Neutrophil (primary cell): ENCODE measurements at regions not wholly inside any gene's neighbourhood (a gene's known extent, or its start where the extent isn't known, plus 50 kb on each side); places are given as distances from the start of the nearest gene placed in this dataset.

Experiments
- H3K27ac ChIP-seq: fragments of 200-600 bp; sonication (generic); 2 replicates; pipeline ENCODE4 v1.5.1; 2016; ENCODE audit warnings: mild to moderate bottlenecking, moderate library complexity
- H3K27me3 ChIP-seq: fragments of 200-600 bp; sonication (generic); 2 replicates; pipeline ENCODE4 v1.6.0; 2016; ENCODE audit warnings: mild to moderate bottlenecking
- H3K36me3 ChIP-seq: fragments of 200-600 bp; sonication (generic); 2 replicates; pipeline ENCODE4 v1.5.1; 2017
- H3K4me1 ChIP-seq, 2 experiments: fragments of 200-600 bp in 1 of 2; sonication (generic) in 1 of 2; 1 replicate in 1 of 2; 2 replicates in 1 of 2; pipeline versions ENCODE4 v1.5.1 to v1.6.1; 2013 to 2016; ENCODE audit warnings: low read depth in 1 of 2, low read length in 1 of 2, mild to moderate bottlenecking in 1 of 2, moderate library complexity in 1 of 2; ENCODE audit not compliant: control insufficient read depth in 1 of 2, insufficient read depth in 1 of 2
- H3K4me3 ChIP-seq, 2 experiments: fragments of 200-600 bp in 1 of 2; sonication (generic) in 1 of 2; 1 replicate in 1 of 2; 2 replicates in 1 of 2; pipeline ENCODE4 v1.5.1; 2013 to 2016; ENCODE audit warnings: low read depth in 1 of 2, low read length in 1 of 2, mild to moderate bottlenecking in 1 of 2, moderate library complexity in 1 of 2
- H3K9me3 ChIP-seq: fragments of 200-600 bp; sonication (generic); 2 replicates; pipeline ENCODE4 v1.5.1; 2016
- TF ChIP-seq, protein P1 (sequence below): fragments of 200-600 bp; sonication (generic); IDR thresholded peaks from 2 replicates; pipeline ENCODE4 v1.5.1; 2016; ENCODE audit warnings: antibody characterized with exemption

DNA sequence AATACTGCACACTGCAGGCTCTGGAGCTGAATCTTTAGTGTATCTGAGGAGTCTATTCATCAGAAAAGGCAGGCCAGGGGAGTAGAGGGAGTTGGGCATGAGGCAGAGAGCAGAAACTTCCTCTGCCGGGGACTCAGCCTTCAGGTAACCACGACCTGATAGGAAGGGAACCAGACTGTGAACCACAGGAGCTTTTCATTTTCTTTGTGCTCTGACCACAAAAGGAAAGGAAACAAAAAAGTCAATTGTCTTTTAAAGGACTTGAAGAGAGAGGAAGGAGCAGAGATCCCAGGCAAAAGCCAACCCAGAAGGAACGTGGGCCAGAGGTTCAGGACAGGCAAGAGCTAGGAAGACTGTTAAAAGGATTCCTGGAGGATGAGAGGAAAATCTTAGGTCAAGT, 573.3 kb downstream of the EPHB1 start:
- no peak overlapping the region for H3K4me3 ChIP-seq
- no peaks in the 10 kb centered on the region for H3K36me3 ChIP-seq
- H3K9me3 ChIP-seq = no peaks in the 10 kb centered on the region
- TF ChIP-seq, protein P1, sequence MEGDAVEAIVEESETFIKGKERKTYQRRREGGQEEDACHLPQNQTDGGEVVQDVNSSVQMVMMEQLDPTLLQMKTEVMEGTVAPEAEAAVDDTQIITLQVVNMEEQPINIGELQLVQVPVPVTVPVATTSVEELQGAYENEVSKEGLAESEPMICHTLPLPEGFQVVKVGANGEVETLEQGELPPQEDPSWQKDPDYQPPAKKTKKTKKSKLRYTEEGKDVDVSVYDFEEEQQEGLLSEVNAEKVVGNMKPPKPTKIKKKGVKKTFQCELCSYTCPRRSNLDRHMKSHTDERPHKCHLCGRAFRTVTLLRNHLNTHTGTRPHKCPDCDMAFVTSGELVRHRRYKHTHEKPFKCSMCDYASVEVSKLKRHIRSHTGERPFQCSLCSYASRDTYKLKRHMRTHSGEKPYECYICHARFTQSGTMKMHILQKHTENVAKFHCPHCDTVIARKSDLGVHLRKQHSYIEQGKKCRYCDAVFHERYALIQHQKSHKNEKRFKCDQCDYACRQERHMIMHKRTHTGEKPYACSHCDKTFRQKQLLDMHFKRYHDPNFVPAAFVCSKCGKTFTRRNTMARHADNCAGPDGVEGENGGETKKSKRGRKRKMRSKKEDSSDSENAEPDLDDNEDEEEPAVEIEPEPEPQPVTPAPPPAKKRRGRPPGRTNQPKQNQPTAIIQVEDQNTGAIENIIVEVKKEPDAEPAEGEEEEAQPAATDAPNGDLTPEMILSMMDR = no peak
- no peaks in the 10 kb centered on the region for H3K27me3 ChIP-seq
- no peaks in the 10 kb centered on the region for H3K4me1 ChIP-seq
- H3K27ac ChIP-seq = no peak overlapping the region

DNA sequence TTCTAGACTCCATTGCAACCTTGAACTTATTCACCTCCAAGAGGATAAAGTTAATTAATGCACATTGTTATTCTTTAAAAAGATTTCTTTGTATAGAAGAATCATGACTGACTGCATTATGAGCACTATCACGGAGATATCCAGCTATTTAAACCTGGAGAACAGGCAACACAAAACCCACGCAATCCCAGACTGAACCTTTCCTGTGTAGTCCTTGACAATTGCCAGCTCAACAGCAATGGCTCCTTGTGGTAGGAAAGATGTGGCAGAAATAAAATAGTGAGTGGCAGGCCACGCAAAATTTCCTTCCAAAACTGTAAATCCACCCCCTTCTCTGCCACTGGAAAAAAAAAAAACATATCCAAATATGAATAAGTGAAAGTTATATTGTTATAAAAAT, 573.7 kb downstream of the EPHB1 start:
- Histone ChIP-seq H3K4me3 (no peak overlapping the region), H3K27ac (no peak overlapping the region), H3K27me3 (no peaks in the 10 kb centered on the region), H3K4me1 (no peaks in the 10 kb centered on the region), H3K9me3 (no peaks in the 10 kb centered on the region), H3K36me3 (no peaks in the 10 kb centered on the region)
- TF ChIP-seq, protein P1 = no peak

DNA sequence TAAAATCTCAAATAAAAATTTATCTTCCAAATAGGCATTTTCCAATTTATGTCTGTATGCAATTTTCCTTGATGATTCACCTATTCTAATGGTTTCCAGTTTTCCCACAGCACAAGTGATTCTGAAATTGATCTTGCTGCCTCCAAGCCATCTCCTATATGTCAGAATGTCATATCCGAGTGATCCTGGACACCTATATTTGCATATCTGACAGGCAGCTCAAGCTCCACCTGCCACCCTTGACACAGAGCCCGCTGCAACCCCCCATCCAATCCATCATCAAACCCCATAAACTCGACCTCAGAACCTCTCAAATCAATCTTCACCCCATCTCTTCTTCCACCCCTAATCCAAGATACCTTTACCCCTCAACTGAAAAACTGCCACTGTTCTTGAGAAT, 579.5 kb downstream of the EPHB1 start:
- H3K9me3 ChIP-seq = no peaks in the 10 kb centered on the region
- TF ChIP-seq, protein P1 = no peak
- H3K27ac ChIP-seq = no peak overlapping the region
- H3K27me3 ChIP-seq = no peaks in the 10 kb centered on the region
- H3K36me3 ChIP-seq = no peaks in the 10 kb centered on the region
- H3K4me1 ChIP-seq = peaks cover 10 to 16% of the 10 kb centered on the region in 2 experiments
- no peak overlapping the region for H3K4me3 ChIP-seq

DNA sequence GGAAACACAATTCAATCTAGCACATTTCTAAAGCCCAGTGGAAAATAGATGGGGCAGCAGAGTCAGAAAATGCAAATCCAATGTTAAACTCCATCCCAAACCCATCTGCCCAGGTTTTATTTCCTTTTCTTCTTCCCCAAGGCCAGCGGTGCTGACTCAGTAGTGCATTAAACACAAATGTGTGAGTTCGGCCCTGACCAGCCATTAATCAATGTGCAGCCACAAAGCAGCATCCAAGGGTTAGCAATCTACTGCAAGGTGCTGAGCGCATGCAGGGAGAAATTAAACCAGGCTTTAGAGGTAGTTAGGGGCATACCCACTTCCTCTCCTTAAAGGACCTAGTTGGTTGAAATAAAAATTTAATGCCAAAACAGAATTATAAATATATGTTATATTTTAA, 583.3 kb upstream of the PPP2R3A start:
- H3K9me3 ChIP-seq = no peaks in the 10 kb centered on the region
- TF ChIP-seq, protein P1 = no peak
- no peak overlapping the region for H3K27ac ChIP-seq
- H3K36me3 ChIP-seq = no peaks in the 10 kb centered on the region
- no peaks in the 10 kb centered on the region for H3K4me1 ChIP-seq
- no peaks in the 10 kb centered on the region for H3K27me3 ChIP-seq
- H3K4me3 ChIP-seq = no peak overlapping the region

DNA sequence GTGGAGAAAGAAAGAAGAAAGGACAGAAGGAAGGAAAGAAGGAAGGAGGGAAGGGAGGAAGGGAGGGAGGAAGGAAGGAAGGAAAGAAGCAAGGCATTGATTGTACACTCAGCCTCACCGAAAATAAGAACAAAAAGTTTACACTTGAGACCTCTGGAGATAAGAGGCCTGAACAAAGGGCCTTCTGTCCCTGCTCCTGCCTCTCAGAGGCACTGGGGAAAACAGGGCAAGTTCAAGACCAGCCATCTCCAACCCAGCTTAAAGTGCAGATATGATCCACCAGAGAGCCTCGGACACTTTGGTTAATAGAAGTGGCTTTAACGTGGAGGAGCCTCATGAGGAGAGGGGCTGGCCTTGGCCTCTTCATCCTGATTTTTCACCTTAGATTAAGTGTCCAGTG, 582.9 kb upstream of the PPP2R3A start:
- Histone ChIP-seq H3K9me3 (no peaks in the 10 kb centered on the region), H3K27ac (no peak overlapping the region), H3K27me3 (no peaks in the 10 kb centered on the region), H3K4me1 (no peaks in the 10 kb centered on the region), H3K4me3 (no peak overlapping the region), H3K36me3 (no peaks in the 10 kb centered on the region)
- TF ChIP-seq, protein P1 = no peak

DNA sequence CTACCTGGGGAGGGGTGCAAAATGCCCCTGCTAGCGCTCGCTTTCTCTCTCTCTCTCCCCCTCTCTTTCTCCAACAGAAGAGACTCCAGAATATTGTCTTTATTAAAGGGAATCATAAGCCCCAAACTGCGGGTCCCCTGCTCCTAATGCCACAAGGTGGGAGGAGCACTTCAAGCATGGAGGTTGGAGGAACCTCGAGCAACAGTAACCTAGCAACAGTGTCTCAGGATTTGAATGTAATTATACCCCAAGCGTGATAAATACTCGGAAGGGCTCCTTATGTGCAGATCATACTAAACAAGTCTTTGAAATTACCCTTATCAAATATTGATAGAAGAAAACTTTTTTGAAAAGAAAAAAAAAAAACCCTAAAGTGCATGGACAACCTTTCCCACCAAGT, 582.2 kb upstream of the PPP2R3A start:
- TF ChIP-seq, protein P1 = no peak
- H3K27me3 ChIP-seq = no peaks in the 10 kb centered on the region
- H3K4me3 ChIP-seq = no peak overlapping the region
- H3K4me1 ChIP-seq = no peaks in the 10 kb centered on the region
- H3K9me3 ChIP-seq = no peaks in the 10 kb centered on the region
- no peak overlapping the region for H3K27ac ChIP-seq
- H3K36me3 ChIP-seq = no peaks in the 10 kb centered on the region
